ENCODE measurements at regions not wholly inside any gene's neighbourhood (a gene's known extent, or its start where the extent isn't known, plus 50 kb on each side); places are given as distances from the start of the nearest gene placed in this dataset.

DNA sequence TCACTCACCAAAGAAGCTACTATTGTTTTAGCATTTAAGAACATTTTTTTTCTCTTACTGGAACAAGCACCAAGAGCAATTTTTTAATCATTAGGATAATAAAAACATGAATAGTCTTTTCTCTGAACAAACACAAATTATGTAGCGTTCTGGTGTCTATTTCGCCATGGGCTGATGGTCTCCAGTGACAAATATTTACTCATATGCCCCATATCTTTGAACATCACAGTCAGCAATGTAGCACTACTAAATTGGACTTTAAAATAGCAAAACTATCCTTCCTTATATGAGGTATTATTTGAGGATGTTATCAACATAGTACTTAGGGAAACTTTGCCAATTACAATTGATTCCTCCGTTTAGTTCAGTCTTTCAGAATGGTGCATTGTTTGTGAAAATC, 1326.0 kb upstream of the ZEB2 start:
- no peak for DNase-seq

DNA sequence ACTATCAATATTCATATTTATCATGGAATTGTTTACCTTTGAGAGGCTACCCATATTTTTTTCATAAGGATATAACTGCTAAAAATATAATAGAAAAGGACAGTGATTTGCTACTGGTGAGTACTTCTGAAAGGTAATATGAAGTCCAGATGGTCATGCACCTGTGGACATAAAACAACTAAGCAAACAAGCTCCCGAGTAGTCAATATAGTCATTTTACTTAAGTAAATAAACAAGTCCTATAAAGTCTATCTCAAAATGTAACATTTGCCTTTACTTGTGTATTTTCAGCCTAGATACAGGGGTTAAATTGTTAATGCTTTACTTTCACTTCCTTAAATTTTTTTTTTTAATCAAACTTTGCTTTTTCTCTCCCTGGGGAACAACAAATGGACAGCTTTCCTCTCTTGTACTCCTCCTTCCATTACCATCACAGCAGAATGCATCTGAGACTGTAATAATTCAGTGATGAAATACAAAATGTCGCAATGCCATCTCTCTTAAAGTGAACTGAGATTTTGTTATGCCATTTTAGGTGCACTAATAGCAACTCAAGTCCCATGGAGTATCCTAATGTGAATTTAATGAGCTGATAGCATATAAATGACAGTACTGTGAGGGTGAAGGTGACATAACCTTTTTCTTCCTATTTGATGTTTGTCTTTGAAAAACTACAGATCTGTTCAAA, 1325.4 kb upstream of the ZEB2 start:
- no peak for DNase-seq

DNA sequence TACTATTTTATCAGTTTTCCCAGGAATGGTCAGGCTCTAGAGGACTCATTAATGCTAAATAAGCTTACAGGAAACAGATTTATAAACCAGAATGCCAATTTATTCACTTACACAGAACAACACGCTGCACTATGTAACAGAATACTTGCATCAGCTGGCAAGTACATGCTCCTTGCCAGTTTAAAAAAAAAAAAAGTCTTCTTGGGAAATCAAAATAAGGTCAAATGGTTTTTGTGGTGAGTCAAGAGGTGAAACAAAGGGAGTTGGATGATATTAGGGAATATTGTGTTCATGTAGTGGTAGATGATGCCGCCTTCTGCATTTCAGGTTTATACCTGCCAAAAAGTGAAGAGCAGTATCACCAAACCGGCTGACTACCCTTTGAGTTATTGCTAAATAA, 1322.1 kb upstream of the ZEB2 start:
- DNase-seq, result no peak

DNA sequence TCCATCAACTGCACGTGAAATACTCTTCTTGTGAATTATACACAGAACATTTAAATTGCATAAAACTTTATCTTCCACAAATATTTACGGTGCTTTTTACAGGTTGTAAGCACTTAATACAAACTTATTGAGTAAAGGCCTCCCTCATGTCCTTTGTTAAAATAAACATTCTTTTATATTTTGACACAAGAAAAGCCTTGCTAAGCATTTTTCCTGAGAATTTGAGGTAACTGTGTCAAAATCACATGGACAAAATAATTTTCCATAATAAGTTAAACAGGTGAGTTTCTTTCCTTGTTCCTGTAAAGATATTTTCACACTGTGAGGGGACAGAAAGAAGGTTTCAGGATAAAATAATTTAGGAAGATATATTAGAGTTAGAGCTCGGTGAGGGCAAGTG, 1317.1 kb upstream of the ZEB2 start:
- DNase-seq, result no peak

DNA sequence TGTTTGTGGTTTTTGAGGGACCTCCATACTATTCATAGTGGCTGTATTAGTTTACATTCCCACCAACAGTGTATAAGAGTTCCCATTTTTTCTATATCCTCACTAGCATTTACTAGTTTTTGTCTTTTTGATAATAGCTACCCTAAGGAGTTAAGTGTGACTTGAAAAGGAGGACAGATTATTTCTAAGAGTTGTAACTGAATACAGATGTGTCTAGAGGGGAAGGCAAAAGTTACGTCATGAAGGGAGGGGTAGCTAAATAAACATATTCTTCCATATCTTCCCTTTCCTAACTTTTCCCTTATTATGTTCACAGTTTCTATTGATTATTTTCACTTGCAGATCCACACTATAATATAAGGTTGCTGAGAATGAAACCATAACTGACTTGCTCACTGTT, 1315.7 kb upstream of the ZEB2 start:
- DNase-seq, result no peak

DNA sequence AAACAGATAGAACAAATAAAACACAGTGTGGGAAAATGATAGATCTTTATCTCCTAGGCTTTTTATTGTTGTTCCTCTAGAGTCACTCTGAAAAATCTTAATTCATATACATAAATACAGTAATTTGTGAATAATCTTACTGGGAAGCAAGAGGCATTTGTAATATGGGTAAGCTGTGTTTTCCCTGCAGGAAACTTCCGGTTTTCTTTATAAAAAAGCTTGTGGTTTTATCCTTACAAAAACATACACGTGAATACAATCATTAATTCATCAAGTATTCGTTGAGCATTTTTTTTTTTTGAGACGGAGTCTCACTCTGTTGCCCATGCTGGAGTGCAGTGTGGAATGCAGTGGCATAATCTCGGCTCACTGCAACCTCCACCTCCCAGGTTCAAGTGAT, 1312.8 kb upstream of the ZEB2 start:
- DNase-seq, result no peak

DNA sequence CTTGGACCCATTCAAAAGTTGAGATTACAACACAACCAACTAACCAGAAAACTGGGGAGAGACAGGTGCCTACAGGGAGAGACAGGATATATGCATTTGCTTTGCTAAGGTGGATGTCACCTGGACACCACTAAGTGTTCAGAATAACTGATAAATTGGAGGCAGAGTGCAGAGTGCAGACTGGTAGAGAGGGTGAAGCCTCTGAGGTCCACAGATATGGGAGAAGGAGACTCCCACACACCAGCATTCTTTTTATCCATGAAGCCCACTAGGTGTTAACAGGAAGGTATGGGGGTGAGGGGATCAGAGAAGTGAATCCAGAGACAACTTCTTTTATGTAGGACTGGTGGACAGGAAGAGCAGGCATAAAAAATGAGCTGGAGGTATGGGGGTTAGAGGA, 1310.0 kb upstream of the ZEB2 start:
- no peak for DNase-seq

DNA sequence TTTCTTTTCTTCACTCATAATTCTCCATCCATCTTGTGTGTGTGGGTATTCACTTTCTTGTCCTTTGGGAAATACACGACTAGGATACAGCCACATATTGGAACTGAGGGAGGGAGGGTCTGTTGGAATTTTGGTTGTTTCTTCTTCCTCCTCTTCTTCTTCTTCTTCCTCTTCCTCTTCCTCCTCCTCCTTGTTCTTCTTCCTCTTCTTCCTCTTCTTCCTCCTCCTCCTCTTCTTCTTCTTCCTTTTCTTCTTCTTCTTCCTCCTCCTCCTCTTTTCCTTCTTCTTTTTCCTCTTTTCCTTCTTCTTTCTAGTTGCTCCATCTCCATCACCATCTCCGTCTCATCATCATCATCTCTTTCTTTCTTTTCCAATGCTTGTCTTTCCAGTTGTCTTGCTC, 1307.3 kb upstream of the ZEB2 start:
- no peak for DNase-seq

DNA sequence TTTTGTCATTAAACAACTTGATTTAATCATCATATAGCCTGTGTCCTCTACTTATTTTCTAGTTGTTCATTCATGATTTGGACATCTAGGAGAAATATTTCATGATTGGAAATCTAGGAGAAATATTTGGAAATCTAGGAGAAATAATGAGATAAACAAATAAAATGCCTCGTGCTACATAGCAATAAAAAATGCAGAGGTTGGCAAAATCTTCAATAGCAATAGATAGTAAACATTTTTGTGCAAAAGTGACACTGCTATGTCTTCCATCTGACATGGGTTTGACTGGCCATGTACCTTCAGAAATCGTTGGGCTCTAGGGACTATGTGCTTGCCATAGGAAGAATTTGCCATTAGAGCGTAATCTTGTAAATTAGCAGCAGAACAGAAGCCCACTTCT, 1304.5 kb upstream of the ZEB2 start:
- no peak for DNase-seq

DNA sequence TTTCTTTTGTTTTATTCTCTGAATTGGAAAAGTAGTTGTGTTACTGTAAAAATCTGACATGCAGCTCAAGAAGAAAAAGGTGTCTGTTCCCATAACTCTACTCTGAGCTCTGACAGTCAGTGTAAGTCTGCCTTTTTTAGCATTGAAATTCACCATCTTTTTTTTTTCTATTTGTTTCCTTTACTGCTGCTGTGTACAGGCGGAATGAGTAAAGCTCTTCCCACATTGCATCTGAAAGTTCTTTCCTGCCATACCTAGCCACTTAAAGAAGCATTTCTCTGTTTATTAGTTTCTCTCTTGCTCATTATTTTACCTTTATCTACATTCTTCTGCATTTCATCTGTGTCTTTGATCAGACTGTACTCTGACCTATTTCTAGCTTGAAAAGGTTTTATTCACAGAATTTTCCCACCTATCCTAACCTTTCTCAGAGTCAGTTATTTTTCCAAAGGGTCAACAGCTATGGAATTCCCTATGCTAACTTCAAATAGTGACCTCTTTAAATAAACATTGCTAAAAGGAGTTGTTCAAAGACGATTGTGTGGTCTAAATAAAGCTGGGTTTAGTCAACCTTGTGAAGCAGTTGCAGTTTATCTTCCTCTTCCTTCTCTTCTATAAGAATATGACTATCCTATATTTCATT, 1303.1 kb upstream of the ZEB2 start:
- DNase-seq, result no peak

DNA sequence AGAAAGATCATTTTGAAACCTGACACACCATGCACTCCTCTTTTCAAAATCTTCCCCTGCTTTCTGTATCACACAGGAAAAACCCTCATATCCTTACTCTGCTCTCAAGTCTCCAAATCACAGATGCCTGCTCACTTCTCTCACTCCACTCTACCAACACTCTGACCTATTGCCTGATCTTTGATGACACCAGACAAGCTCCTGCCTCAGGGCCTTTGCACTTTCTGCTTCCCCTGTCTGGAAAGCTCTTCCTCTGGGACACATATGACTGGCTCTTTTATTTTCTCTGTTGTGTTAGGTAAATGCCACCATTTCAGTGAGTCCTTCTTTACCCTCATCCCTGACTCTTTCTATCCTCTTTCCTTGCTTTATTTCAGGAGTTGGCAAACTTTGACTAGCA, 1300.7 kb upstream of the ZEB2 start:
- DNase-seq, result no peak

DNA sequence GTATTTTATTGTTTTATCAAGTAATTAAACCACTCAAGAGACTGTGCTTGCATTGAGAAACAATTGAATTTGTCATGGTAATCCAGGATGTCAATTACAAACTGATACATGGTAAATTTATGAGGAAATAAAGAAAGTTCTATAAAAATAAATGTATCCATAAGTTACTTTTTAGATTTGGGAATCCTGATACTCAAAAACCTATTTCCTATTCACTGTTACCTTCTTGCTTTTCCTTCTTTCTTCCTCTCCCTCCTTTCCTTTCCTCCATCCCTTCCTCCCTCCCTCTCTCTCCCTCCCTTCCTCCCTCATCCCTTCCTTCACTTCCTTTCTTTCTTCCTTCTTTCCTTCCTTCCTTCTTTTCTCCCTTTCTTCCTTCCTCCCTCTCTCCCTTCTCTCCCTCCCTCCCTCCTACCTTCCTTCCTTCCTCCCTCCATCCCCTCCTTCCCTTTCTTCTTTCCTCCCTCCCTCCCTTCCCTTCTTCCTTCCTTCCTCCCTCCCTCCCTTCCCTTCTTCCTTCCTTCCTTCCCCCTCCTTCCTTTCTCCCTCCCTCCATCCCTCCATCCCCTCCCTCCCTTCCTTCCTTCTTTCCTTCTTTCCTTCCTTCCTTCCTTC, 1299.1 kb upstream of the ZEB2 start:
- no peak for DNase-seq

DNA sequence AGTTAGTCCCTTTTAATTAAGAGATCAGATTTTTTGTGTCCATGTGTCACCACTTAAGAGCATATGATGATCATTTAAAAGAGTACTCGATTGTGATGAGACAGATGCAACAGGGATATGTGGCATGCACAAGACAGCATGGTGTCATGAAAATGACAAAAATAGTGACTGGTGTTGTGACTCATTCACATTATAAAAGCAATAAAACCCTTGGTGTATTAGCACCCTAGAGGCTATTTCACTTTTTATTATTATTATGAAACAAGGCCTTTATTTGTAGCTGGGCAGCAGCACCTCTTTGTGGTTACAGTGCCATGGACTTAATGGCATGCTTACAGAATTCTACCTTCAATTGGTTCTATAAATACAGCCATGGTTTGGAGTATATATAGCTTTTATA, 1296.0 kb upstream of the ZEB2 start:
- DNase-seq, result no peak

DNA sequence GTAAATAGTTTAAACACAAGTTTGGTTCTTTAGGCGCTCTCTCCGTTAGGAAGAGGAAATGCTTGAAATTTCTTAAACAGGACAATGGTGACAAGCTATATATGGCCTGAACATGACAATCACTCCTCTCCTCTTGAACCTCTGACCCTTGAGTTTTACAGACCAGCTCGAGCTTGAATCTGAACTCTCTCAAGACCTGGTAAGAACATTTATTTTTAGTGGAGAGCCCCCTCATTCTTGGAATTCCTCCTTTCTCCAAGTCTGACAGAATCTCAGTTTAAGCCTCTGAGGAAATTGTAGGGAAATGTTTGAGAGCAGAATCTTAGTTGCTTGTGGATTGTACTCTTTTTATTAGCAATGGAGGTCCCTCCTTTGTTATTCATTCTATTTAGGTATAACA, 1293.6 kb upstream of the ZEB2 start:
- no peak for DNase-seq

DNA sequence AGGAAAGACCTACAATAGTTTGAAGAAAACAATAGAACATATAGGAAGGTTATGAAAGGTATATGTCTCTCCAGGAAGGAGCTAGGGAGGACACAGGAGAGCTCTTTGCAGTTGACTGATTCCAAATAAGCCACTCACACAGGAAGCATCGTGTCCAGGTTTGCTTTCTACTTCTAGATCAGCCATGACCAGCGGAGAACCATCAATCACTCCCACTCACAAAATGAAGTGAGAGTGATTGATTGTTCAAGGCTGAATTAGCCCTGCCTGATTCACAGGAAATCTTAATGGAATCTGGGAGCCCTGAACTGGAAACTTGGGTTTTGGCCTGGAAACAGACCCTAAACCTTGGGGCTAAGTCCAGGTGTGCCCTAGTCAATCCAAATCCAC, 1292.2 kb upstream of the ZEB2 start:
- DNase-seq, result no peak

DNA sequence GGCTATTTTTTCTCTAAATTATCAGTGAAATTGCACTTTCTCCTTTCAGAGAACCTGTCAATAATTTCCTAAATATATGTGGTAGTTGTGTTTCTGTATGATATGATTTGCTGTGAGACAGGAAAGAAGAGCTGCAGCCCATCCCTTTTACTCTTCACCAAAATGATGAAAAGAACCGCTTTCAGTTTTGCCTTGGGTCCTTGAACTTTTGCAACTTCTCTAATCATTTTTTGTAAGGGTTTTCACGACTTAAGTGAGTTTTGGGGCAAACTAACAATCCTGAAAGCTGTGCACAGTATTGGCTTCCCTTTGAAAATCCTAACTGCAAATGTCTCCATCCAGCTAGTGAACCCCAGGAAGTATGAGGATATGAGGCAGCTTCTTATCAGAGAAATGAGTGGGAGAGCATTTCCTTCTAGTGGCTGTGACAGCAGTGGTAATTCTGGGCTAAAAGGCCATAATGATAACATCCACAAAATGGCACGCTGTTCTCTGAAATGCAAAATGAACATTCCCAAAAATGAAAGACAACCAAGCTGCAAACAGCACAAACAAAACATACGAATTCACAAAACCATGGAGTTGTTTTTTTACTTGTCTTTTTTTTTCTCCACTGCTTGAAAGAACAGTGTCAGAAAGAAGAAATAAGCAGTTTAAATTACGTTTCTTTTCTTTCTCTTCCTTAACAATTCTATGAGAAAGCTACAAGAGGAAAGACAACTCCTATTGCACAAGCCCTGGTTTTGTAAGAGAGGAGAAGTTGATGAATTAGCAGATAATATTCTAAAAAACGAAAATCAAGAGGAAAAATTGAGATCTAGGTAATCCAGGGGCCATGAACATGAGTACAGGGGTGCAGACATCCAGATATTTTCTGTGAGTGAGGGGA, 1291.6 kb upstream of the ZEB2 start:
- DNase-seq, result no peak

DNA sequence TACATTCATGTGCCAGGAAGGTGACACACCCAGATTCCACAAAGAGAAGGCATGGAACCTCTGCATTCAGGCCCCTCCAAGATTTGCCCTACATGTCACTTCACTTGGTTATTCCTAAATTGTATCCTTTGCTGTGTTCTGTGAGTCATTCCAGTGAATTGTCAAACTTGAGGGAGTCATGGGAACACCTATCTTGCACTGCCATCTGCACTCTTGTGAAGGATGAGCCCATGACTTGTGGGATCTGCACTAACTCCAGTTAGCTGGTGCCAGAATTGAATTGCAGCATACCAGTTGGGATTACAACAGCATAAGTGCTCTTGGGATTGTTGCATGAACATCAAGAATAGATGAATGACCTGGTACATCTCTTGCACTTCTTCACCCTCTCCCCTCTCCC, 1288.0 kb upstream of the ZEB2 start:
- DNase-seq, result no peak

DNA sequence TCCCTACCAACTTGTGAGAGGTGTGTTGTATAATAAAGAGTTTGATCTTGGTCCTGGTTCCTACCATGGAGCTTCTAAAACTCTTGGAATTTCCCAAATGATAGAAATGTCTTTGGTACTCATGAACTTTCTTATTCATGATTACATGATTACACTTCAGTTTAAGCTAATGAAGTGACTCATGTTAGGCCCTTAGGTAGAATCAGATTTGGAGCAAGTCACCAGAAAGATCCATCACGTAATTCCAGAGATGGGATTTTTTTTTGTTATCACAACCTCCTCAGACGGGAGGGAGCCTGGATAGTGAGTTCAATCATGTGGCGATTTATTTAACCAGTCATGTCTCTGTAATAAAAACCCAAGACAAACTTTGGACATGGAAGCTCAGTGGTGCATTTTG, 1287.6 kb upstream of the ZEB2 start:
- DNase-seq, result no peak

DNA sequence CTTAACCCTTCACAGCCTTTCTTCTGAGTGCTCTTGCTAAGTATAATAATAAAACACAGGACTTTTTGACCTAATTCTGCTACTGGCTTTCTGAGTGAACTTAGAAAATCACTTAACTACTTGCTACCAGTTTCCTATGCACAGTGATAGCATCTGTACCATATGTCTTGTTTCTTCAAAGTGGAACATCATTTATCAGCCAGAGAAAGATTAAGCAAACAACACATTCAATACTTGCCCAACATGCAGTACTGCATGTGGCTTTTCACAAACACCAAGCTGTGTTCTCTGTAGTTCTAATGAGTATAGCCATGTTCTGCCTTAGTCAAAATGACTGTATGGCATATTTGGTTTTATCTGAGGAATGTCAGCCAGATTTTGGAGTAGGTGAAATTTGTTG, 1286.6 kb upstream of the ZEB2 start:
- no peak for DNase-seq

DNA sequence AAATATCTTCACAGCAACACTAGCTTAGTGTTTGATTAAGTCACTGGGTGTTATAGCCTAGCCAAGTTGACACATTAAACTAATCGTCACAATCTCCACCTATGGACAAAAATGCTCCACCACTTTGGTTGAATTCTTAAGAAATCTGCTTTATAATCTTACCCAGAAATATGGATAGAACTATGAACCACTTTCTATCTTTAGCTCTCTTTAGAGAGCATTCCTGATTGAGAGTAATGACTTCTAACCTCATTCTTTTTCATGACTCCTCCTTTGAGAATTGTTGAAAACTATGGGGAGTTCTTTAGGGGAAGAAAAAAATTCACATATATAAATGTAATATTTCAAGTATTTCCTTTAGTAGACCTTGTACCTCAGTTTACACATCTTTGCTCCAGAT, 1282.2 kb upstream of the ZEB2 start:
- DNase-seq, result no peak

DNA sequence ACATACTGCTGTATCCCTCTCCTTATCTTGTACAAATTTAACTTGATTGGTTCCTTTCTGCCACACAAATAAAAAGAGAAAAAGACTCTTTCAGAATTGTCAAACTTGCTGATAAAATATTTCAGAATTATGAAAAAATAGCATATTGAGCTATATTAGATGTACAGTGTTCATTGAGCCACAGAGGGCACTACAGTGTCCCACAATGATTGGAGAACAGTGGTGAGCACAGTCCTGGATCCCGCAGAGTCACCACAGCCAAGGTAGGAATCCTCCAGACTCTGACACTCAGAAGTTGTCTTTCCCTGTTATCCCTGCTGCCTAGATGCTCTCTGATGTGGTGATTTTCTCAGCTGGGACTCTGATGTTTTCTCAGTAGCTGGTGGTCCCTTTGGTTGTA, 1281.3 kb upstream of the ZEB2 start:
- no peak for DNase-seq

DNA sequence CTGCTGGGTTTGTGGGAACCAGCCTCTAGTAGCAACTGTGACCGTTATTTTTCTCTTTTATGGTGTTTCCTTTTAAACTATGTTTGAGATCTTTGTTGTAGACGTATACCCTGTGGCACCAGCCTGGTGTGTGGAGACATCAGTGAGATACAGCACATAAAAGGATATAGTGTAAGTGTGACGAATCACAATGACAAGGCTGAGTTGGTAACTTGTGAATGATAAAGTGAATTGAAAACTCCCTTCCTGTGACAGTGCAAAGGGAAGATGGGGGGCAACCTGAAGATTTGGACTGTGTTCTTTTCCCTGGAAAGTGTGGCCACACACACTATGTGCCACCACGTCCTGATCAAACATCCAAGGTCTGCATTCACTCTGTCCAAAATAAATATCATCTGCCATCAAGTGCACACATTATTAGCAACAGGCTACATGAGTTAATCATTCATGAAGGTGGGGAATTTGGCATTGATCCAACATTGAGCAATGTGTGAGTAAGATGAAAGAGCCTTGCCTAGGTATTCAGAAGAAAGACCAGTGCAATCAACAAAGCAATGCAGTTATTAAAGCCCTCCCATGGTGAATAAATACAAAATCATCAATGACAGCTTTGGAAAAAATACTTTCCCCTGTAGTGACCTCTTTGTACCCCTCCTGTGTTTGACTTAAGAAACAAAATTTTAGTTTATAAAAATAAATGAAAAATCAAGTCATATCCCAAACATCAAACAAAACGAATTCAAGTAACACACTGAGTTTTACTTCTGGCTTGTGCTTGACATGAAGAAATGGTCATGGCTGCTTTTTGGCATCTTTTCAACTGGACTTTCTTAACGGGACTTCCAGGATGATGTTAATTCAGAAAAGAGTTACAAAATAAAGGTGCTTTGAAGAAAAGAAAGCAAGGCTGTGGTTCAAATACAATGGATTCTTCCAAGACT, 1280.5 kb upstream of the ZEB2 start:
- DNase-seq, result no peak
